ENCODE measurements at regions not wholly inside any gene's neighbourhood (a gene's known extent, or its start where the extent isn't known, plus 50 kb on each side); places are given as distances from the start of the nearest gene placed in this dataset.

- TF ChIP-seq ZBTB33 (CRISPR knock-in tag; IDR thresholded peaks at IDR 0.05), result no peak
- no peak for TF ChIP-seq MXI1 (IDR thresholded peaks at IDR 0.05; ENCODE audit: borderline replicate concordance, low read depth, low read length)
- no peak for TF ChIP-seq HNRNPUL1 (IDR thresholded peaks at IDR 0.05; ENCODE audit: low read depth, low read length)
- TF ChIP-seq POLR2AphosphoS5 (IDR thresholded peaks at IDR 0.05; ENCODE audit: low read depth, low read length), result no peak
- TF ChIP-seq PHB2 (IDR thresholded peaks at IDR 0.05; ENCODE audit: partially characterized antibody), result no peak
- no peak for TF ChIP-seq CTCF (CRISPR knock-in tag; IDR thresholded peaks at IDR 0.05)
- no peak for TF ChIP-seq BRF2 (CRISPR knock-in tag; IDR thresholded peaks at IDR 0.05)
Observed at GRCh38 chr2:225895126-225895525, 495.6 kb downstream of the NYAP2 start.
